Psoas muscle (tissue), 7 donors: ENCODE measurements at regions not wholly inside any gene's neighbourhood (a gene's known extent, or its start where the extent isn't known, plus 50 kb on each side); places are given as distances from the start of the nearest gene placed in this dataset.

Experiments
- ATAC-seq, 4 donors: fragments of 200-7000 bp; cut with Tn5 transposase; one replicate each; pipeline ENCODE4 v1.9.1; 2020; ENCODE audit warnings: moderate library complexity in 3 of 4, mild to moderate bottlenecking in 2 of 4
- DNase-seq, 2 donors: peaks; one replicate each; pipeline ENCODE4 v3.0.0-alpha.2; 2020
- H3K27ac ChIP-seq: fragments of 200-600 bp; one replicate; pipeline ENCODE4 v1.8.0; 2022
- H3K27me3 ChIP-seq, 3 donors: fragments of 200-600 bp in 1 of 3; one replicate each; pipeline versions ENCODE4 v1.6.1 to v1.8.0; 2013 to 2022; ENCODE audit warnings: low read length in 2 of 3, mild to moderate bottlenecking in 2 of 3, moderate library complexity in 1 of 3; ENCODE audit not compliant: insufficient read depth in 3 of 3
- H3K36me3 ChIP-seq, 2 donors: fragments of 200-600 bp in 1 of 2; one replicate each; pipeline versions ENCODE4 v1.6.1 to v1.8.0; 2013 to 2022; ENCODE audit warnings: low read depth in 1 of 2, mild to moderate bottlenecking in 1 of 2, moderate library complexity in 1 of 2; ENCODE audit not compliant: insufficient read depth in 1 of 2
- H3K4me1 ChIP-seq: fragments of 200-600 bp; one replicate; pipeline ENCODE4 v1.8.0; 2022
- H3K4me3 ChIP-seq: fragments of 200-600 bp; one replicate; pipeline ENCODE4 v1.8.0; 2022; ENCODE audit warnings: mild to moderate bottlenecking
- H3K9me3 ChIP-seq: fragments of 200-600 bp; one replicate; pipeline ENCODE4 v1.8.0; 2022
- CTCF ChIP-seq: fragments of 200-600 bp; IDR thresholded peaks from one replicate; pipeline ENCODE4 v1.8.0; 2022; ENCODE audit warnings: antibody characterized with exemption
- WGBS, 3 donors: extraction: QIAGEN DNeasy Blood & Tissue Kit; methylation state at CpG; one replicate each; pipeline versions ENCODE4 v1.1.6 to v1.1.7; 2013; 5-methylcytosine and 5-hydroxymethylcytosine counted together
- intact Hi-C, 2 donors: fragments of 100-400 bp; cut with DNase I; formaldehyde crosslinking; loops; one replicate each; pipeline versions ENCODE4 v1.11.0 to v1.14.2; 2022
- donor health status: healthy with polysubstance abuse.
- donor health status: DM: no; HTN: no; CAD: no; lungs with moderate emphysema.
- donor health status: Bipolar disorder and iron deficiency.
- donor health status: healthy.
- donor health status: DM: yes; HTN: yes; CAD: no.
- donor health status: DM: no; HTN: no; CAD: no.
- donor health status: DM: yes; HTN: yes; CAD: no.

- intact Hi-C loops: no loop called here
- DNase-seq (no peak), ATAC-seq (peak in 2 of 4 donors; percentile 10 to 20)
- peaks cover 13% of the 10 kb centered on the region for H3K4me1 ChIP-seq
- no peaks in the 10 kb centered on the region for H3K27me3 ChIP-seq
- peak overlapping the region; percentile 6 for H3K27ac ChIP-seq
- H3K4me3 ChIP-seq: no peak overlapping the region
- WGBS, 3 donors: 49 to 61% (median 55%) methylated on average over 7 of the region's 7 CpGs
- H3K36me3 ChIP-seq: no peaks in the 10 kb centered on the region
- H3K9me3 ChIP-seq: no peaks in the 10 kb centered on the region
- no peak for TF ChIP-seq CTCF
Observed at GRCh38 chr5:68086439-68086838, 129.1 kb upstream of the PIK3R1 start.

- no peak for ATAC-seq
Observed at GRCh38 chr5:68084396-68084795, 131.2 kb upstream of the PIK3R1 start.

GRCh38 chr5:68080282-68081050 is 135.1 kb upstream of the PIK3R1 start:
- ATAC-seq (no peak), DNase-seq (no peak)
- no peaks in the 10 kb centered on the region for H3K4me1 ChIP-seq
- H3K9me3 ChIP-seq: no peaks in the 10 kb centered on the region
- no peaks in the 10 kb centered on the region for H3K36me3 ChIP-seq
- H3K27me3 ChIP-seq: no peaks in the 10 kb centered on the region
- no peak for TF ChIP-seq CTCF
- WGBS, 3 donors: 84 to 88% (median 87%) methylated on average over 9 of the region's 9 CpGs
- no peak overlapping the region for H3K27ac ChIP-seq
- H3K4me3 ChIP-seq: no peak overlapping the region
- intact Hi-C loops: no loop called here

More at GRCh38 chr5:68084396-68084795, 131.2 kb upstream of the PIK3R1 start:
- Histone ChIP-seq H3K4me3 (no peak overlapping the region), H3K36me3 (no peaks in the 10 kb centered on the region), H3K4me1 (peaks cover 13% of the 10 kb centered on the region), H3K9me3 (no peaks in the 10 kb centered on the region), H3K27me3 (no peaks in the 10 kb centered on the region), H3K27ac (no peak overlapping the region)
- TF ChIP-seq CTCF: no peak
- no peak for DNase-seq
- intact Hi-C loops: no loop called here

DNA sequence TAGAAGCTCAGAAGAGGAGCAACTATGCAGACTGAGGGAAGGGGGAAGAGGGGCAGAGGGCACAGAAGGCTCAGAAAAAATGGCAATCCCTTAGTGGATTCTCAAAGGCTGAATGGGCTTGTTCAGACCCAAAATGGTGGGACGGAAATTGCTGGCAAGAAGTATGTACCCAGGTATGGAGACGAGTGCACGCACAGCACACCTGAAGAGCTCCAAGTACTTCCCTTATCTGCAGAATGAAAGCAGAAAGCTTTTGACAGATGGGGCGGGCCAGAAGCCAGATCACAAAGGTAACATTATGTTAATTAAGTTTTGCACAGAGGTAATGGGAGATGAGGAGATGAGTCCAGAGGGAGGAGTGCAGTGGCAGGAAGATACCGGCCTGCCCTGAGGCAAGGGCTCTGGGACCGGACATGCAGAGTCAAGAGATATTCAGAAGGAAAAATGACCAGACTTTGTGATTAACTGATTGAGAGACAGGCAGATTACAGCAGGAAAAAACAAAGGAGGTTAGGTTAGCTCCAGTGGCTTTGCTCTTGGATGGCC is 138.1 kb upstream of the PIK3R1 start:
- 95 to 99% (median 99%) methylated on average over 6 of the region's 6 CpGs for WGBS, 3 donors

More for the DNA sequence above, 138.1 kb upstream of the PIK3R1 start:
- no peak for TF ChIP-seq CTCF
- Histone ChIP-seq H3K9me3 (no peaks in the 10 kb centered on the region), H3K36me3 (no peaks in the 10 kb centered on the region), H3K27me3 (no peaks in the 10 kb centered on the region), H3K27ac (no peak overlapping the region), H3K4me1 (no peaks in the 10 kb centered on the region), H3K4me3 (no peak overlapping the region)
- ATAC-seq: no peak
- intact Hi-C loops: no loop called here
- no peak for DNase-seq
